HepG2 (cell line): ENCODE measurements at regions not wholly inside any gene's neighbourhood (a gene's known extent, or its start where the extent isn't known, plus 50 kb on each side); places are given as distances from the start of the nearest gene placed in this dataset.

ENCODE experiments used
- ATAC-seq: fragments of 200-7000 bp; cut with Tn5 transposase; 3 replicates; pipeline ENCODE4 v1.9.1; 2020; ENCODE audit warnings: mild to moderate bottlenecking, moderate library complexity
- BruUV-seq: library from RNA; stranded (reverse); fragments of 400-500 nt; replicated peaks from 2 replicates; lab custom pipeline; 2021; lab: Mats Ljungman, UMichigan
- CTCF ChIA-PET: fragments of 300-600 bp; formaldehyde crosslinking; extraction: SDS; loops from one replicate; lab custom pipeline; 2021; ENCODE audit warnings: low total read pairs, inconsistent platforms, low intra/inter-chr PET ratio; lab: Yijun Ruan, JAX
- POLR2A ChIA-PET: fragments of 350-600 bp; sonication (Branson Sonifier 250); formaldehyde crosslinking; loops from one replicate; lab custom pipeline; 2020; ENCODE audit warnings: antibody characterized with exemption, inconsistent platforms; lab: Yijun Ruan, JAX
- DNase-seq: peaks from one replicate; pipeline ENCODE4 v3.0.0-alpha.2; 2015; ENCODE audit warnings: low spot score
- FAIRE-seq: peaks from 3 replicates; lab custom pipeline; 2011; peaks lifted over from hg19 to GRCh38; lab: Jason Lieb, UNC
- H2AFZ ChIP-seq: one replicate; pipeline ENCODE4 v1.6.1; 2011; ENCODE audit warnings: low read length, inconsistent platforms
- H3K27ac ChIP-seq: fragments of 300-600 bp; 3 replicates; pipeline ENCODE4 v1.8.0; 2011; ENCODE audit warnings: mixed run types, mild to moderate bottlenecking, mixed read lengths, low read length, inconsistent platforms; ENCODE audit not compliant: insufficient read depth; ENCODE audit errors: extremely low read length
- H3K27me3 ChIP-seq, 2 experiments: fragments of 200-600 bp in 1 of 2; 2 replicates in 1 of 2; 3 replicates in 1 of 2; pipeline versions ENCODE4 v1.6.0 to v1.8.0; 2011; ENCODE audit warnings: low read length in 2 of 2, mild to moderate bottlenecking in 2 of 2, moderate library complexity in 2 of 2, inconsistent platforms in 1 of 2; ENCODE audit not compliant: insufficient read depth in 2 of 2, control insufficient read depth in 1 of 2
- H3K36me3 ChIP-seq, 2 experiments: fragments of 200-600 bp in 1 of 2; replicated peaks in 1 of 2; 2 replicates in 1 of 2; 3 replicates in 1 of 2; pipeline versions ENCODE4 v1.5.1 to v1.8.0; 2011; ENCODE audit warnings: low read length in 2 of 2, inconsistent platforms in 1 of 2; ENCODE audit not compliant: insufficient read depth in 2 of 2, control insufficient read depth in 1 of 2
- H3K4me1 ChIP-seq: 2 replicates; pipeline ENCODE4 v1.5.1; 2012; ENCODE audit warnings: low read length, inconsistent platforms; ENCODE audit not compliant: insufficient read depth
- H3K4me2 ChIP-seq: 2 replicates; pipeline ENCODE4 v1.6.0; 2011; ENCODE audit warnings: low read depth, low read length, inconsistent platforms
- H3K4me3 ChIP-seq, 3 experiments: fragments of 200-600 bp in 1 of 3; sonication (generic), shearing (Covaris generic) in 1 of 3; replicated peaks in 1 of 3; 2 replicates each; pipeline ENCODE4 v1.5.1; 2011 to 2016; ENCODE audit warnings: low read length in 3 of 3, inconsistent platforms in 2 of 3, low read depth in 2 of 3, mild to moderate bottlenecking in 2 of 3, control low read depth in 1 of 3, mixed read lengths in 1 of 3; ENCODE audit not compliant: insufficient read depth in 1 of 3
- H3K79me2 ChIP-seq: one replicate; pipeline ENCODE4 v1.6.1; 2011; ENCODE audit warnings: low read length, inconsistent platforms; ENCODE audit not compliant: insufficient read depth
- H3K9ac ChIP-seq: 2 replicates; pipeline ENCODE4 v1.6.0; 2011; ENCODE audit warnings: mild to moderate bottlenecking, low read depth, low read length, inconsistent platforms; ENCODE audit not compliant: insufficient read depth
- H3K9me3 ChIP-seq: 2 replicates; pipeline ENCODE4 v1.5.1; 2012; ENCODE audit warnings: mild to moderate bottlenecking, low read length
- H4K20me1 ChIP-seq: 2 replicates; pipeline ENCODE4 v1.6.0; 2011; ENCODE audit warnings: inconsistent platforms, mild to moderate bottlenecking, low read length, moderate library complexity; ENCODE audit not compliant: insufficient read depth
- ATF7 ChIP-seq, 2 experiments: fragments of 450-650 bp in 1 of 2; sonication (generic) in 1 of 2; formaldehyde crosslinking in 1 of 2; IDR thresholded peaks; 2 replicates each; pipeline versions ENCODE4 v1.4.0 to v1.6.1; 2016 to 2020; ENCODE audit warnings: antibody characterized with exemption in 1 of 2, mild to moderate bottlenecking in 1 of 2, missing genetic modification reagents in 1 of 2
- CCDC6 ChIP-seq: sonication (generic); formaldehyde crosslinking; IDR thresholded peaks from 2 replicates; pipeline ENCODE4 v1.8.1; 2022; ENCODE audit warnings: mild to moderate bottlenecking, missing genetic modification reagents, moderate library complexity
- DMAP1 ChIP-seq: IDR thresholded peaks from 2 replicates; pipeline ENCODE4 v1.6.1; 2016
- FLYWCH1 ChIP-seq: sonication (generic); formaldehyde crosslinking; IDR thresholded peaks from 2 replicates; pipeline ENCODE4 v1.8.1; 2023; ENCODE audit warnings: mild to moderate bottlenecking, missing genetic modification reagents
- GLI4 ChIP-seq: sonication (generic); formaldehyde crosslinking; IDR thresholded peaks from 2 replicates; pipeline ENCODE4 v1.5.1; 2020; ENCODE audit warnings: missing genetic modification reagents, mild to moderate bottlenecking, moderate library complexity, borderline replicate concordance
- HNRNPK ChIP-seq: fragments of 200-400 bp; formaldehyde crosslinking; IDR thresholded peaks from 2 replicates; pipeline ENCODE4 v1.6.1; 2018; ENCODE audit warnings: low read length, low read depth, moderate library complexity, mild to moderate bottlenecking; ENCODE audit not compliant: poor library complexity, severe bottlenecking
- MIER2 ChIP-seq: IDR thresholded peaks from 2 replicates; pipeline ENCODE4 v1.6.1; 2016; ENCODE audit warnings: missing biosample characterization, missing genetic modification reagents
- MZF1 ChIP-seq: sonication (generic); formaldehyde crosslinking; IDR thresholded peaks from 2 replicates; pipeline ENCODE4 v1.8.1; 2023; ENCODE audit warnings: mild to moderate bottlenecking, missing genetic modification reagents, borderline replicate concordance
- TBX2 ChIP-seq: sonication (generic); formaldehyde crosslinking; IDR thresholded peaks from 2 replicates; pipeline ENCODE4 v1.5.0; 2020; ENCODE audit warnings: missing genetic modification reagents, mild to moderate bottlenecking, borderline replicate concordance
- ZNF615 ChIP-seq: sonication (generic); formaldehyde crosslinking; IDR thresholded peaks from 2 replicates; pipeline ENCODE4 v1.5.0; 2020; ENCODE audit warnings: mild to moderate bottlenecking, missing genetic modification reagents, borderline replicate concordance
- WGBS: methylation state at CpG from one replicate; pipeline ENCODE4 v1.1.6; 2017; ENCODE audit warnings: low lambda C conversion rate; 5-methylcytosine and 5-hydroxymethylcytosine counted together
- in situ Hi-C: cut with HindIII; loops from 2 replicates; pipeline ENCODE4 v1.10.0; 2017; ENCODE audit warnings: low pct_unique_long_range_greater_than_20kb; ENCODE audit not compliant: extremely low pct_ligation_motif_present
- intact Hi-C: fragments of 100-400 bp; cut with micrococcal nuclease; formaldehyde crosslinking; loops from one replicate; pipeline ENCODE4 v1.10.0; 2022; ENCODE audit not compliant: unreplicated experiment
- TF ChIP-seq, protein P1 (sequence below): IDR thresholded peaks from 2 replicates; pipeline ENCODE4 v1.6.1; 2016; ENCODE audit warnings: missing biosample characterization, missing genetic modification reagents, low read depth

DNA sequence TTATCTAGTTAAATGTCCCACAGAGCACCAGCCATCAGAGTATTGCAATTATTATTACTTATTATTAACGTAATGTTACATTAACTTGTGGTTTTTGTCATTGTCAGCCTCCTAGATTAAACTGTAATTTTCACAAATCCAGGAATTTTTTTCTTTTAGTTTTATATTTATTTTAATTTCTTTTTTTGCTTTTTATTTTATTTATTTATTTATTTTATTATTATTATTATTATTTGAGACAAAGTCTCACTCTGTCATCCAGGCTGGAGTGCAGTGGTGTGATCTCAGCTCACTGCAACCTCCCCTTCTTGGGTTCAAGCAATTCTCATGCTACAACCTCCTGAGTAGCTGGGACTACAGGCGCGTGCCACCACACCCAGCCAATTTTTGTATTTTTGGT, 202.9 kb upstream of the LUZP2 start:
- no peaks in the 10 kb centered on the region for H4K20me1 ChIP-seq
- ATAC-seq (no peak), DNase-seq (no peak), FAIRE-seq (no peak)
- ChIA-PET CTCF (no interaction called here), POLR2A (no interaction called here)
- no peak overlapping the region for H3K9ac ChIP-seq
- BruUV-seq = no TSS peak
- in situ Hi-C loops = no loop called here
- no peaks in the 10 kb centered on the region for H3K4me1 ChIP-seq
- no peak overlapping the region for H3K4me3 ChIP-seq
- no peaks in the 10 kb centered on the region for H3K79me2 ChIP-seq
- intact Hi-C loops = no loop called here
- H3K4me2 ChIP-seq = no peak overlapping the region
- H3K9me3 ChIP-seq = no peaks in the 10 kb centered on the region
- no peak for TF ChIP-seq DMAP1 (CRISPR knock-in tag)
- TF ChIP-seq MZF1 (CRISPR knock-in tag) = no peak
- no peak for TF ChIP-seq CCDC6 (CRISPR knock-in tag)
- TF ChIP-seq HNRNPK = no peak
- TF ChIP-seq TBX2 (CRISPR knock-in tag) = no peak
- TF ChIP-seq MIER2 (CRISPR knock-in tag) = no peak
- TF ChIP-seq ZNF615 (CRISPR knock-in tag) = no peak
- no peak for TF ChIP-seq FLYWCH1 (CRISPR knock-in tag)
- no peak for TF ChIP-seq GLI4 (CRISPR knock-in tag)
- TF ChIP-seq, protein P1, sequence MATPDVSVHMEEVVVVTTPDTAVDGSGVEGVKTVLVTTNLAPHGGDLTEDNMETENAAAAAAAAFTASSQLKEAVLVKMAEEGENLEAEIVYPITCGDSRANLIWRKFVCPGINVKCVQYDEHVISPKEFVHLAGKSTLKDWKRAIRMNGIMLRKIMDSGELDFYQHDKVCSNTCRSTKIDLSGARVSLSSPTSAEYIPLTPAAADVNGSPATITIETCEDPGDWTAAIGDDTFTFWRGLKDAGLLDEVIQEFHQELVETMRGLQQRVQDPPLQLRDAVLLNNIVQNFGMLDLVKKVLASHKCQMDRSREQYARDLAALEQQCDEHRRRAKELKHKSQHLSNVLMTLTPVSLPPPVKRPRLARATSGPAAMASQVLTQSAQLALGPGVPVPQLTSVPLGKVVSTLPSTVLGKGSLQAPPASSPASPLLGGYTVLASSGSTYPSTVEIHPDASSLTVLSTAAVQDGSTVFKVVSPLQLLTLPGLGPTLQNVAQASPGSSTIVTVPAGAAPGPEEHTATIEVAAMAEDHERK = no peak
- no peak for TF ChIP-seq ATF7 (IDR thresholded peaks at IDR 0.05)
- TF ChIP-seq ATF7 (CRISPR knock-in tag; IDR thresholded peaks at IDR 0.05) = no peak
- WGBS = 13% methylated on average over 3 of the region's 3 CpGs
- H3K36me3 ChIP-seq = no peaks in the 10 kb centered on the region
- H3K27ac ChIP-seq = no peak overlapping the region
- H3K27me3 ChIP-seq = no peaks in the 10 kb centered on the region
- H2AFZ ChIP-seq = no peak overlapping the region
